SK-N-MC (cell line): ENCODE measurements at regions not wholly inside any gene's neighbourhood (a gene's known extent, or its start where the extent isn't known, plus 50 kb on each side); places are given as distances from the start of the nearest gene placed in this dataset.

ENCODE experiments used
- DNase-seq: peaks from one replicate; pipeline ENCODE4 v3.0.0-alpha.2; 2011; ENCODE audit warnings: low read depth, low spot score
- H3K27ac ChIP-seq: fragments of 200-600 bp; sonication (generic); 2 replicates; pipeline ENCODE4 v1.5.1; 2016; ENCODE audit warnings: mixed run types
- H3K36me3 ChIP-seq: fragments of 200-600 bp; sonication (generic); 2 replicates; pipeline ENCODE4 v1.6.1; 2017; ENCODE audit warnings: antibody characterized with exemption, low read length, mixed read lengths; ENCODE audit not compliant: insufficient read depth
- H3K4me3 ChIP-seq: fragments of 200-600 bp; sonication (generic); 2 replicates; pipeline ENCODE4 v1.5.1; 2016
- H3K9ac ChIP-seq: fragments of 200-600 bp; sonication (generic); 2 replicates; pipeline ENCODE4 v1.8.0; 2017; ENCODE audit warnings: mixed run types, mixed read lengths; ENCODE audit not compliant: insufficient read length
- H3K9me3 ChIP-seq: fragments of 200-600 bp; sonication (generic); 2 replicates; pipeline ENCODE4 v1.6.1; 2017; ENCODE audit warnings: low read depth, mild to moderate bottlenecking, antibody characterized with exemption, low read length, moderate library complexity, mixed read lengths
- EZH2 ChIP-seq: fragments of 200-600 bp; sonication (generic); IDR thresholded peaks from one replicate; pipeline ENCODE4 v1.6.1; 2017; ENCODE audit warnings: antibody characterized with exemption
- FOXP2 ChIP-seq: optimal IDR thresholded peaks from 2 replicates; pipeline ENCODE3; 2011; ENCODE audit warnings: mild to moderate bottlenecking, moderate library complexity; ENCODE audit not compliant: insufficient read depth; ENCODE audit errors: extremely low read length, control extremely low read depth
- POLR2AphosphoS5 ChIP-seq: IDR thresholded peaks from 2 replicates; pipeline ENCODE4 v1.6.1; 2012; ENCODE audit warnings: mild to moderate bottlenecking, low read depth, low read length, borderline replicate concordance

DNA sequence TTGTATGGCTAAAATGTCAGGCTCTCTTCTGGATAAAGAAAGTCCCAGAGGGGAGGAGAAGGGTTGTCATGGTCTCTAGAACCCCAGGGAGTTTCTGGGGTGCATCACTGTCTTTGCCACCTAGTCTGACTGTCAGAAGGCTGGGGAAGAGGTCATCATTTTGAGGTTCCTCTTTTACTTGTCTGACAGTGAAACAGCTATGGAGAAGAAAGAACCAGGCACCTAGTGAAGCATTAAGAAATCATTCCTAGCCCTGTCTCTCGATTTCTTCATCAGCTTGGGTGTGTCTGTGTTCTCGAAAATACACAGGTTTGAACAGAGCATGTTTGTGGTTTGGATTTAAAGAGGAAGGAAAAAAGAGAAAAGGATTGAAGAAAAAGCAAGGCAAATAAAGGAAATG lies 158.7 kb upstream of the LRIG3 start:
- Histone ChIP-seq H3K9ac (no peak overlapping the region), H3K36me3 (no peaks in the 10 kb centered on the region), H3K9me3 (no peaks in the 10 kb centered on the region), H3K4me3 (no peak overlapping the region), H3K27ac (no peak overlapping the region)
- no peak for DNase-seq
- TF ChIP-seq POLR2AphosphoS5 (no peak), FOXP2 (no peak), EZH2 (no peak)

DNA sequence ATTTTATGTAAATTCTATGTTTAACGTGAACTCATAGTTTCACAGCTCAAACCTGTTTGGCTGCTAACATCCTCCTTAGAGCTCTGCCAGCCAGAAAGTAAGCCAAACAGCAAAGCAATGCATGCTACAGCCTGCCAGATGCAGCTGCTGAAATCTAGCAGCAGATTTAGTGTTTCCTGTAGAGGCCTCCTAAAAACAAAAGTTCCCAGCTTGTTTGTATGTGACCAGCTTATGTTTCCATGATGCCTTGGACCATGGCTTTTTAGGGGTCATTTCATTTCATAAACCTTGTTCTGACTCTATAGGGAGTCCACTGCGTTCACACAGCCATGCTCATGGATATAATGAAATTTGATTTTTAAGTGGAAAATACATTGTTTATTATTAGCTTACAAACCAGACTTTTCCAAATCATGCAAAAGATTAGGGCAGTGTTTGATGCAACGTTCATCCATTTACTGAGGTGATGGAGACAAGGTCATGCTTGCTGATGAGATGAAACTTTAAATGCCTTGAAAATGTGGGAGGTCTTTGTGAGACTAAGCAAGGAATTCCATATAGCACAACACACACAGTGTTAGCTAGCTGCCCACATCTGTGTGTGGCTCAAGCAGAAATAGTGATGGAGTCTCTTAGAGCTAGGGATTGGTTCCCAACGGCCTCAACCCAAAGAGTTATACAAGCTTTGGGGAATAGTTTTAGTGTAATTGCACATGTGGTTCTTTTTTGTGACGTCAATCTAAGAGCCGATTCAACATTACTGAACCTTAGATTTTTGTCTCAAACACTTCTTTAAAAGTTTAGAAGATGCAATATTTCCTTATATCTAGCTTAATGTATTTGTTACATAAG lies 157.5 kb upstream of the LRIG3 start:
- no peak for DNase-seq
- H3K9me3 ChIP-seq = no peaks in the 10 kb centered on the region
- TF ChIP-seq FOXP2 (no peak), EZH2 (no peak), POLR2AphosphoS5 (no peak)
- no peak overlapping the region for H3K4me3 ChIP-seq
- H3K36me3 ChIP-seq = no peaks in the 10 kb centered on the region
- no peak overlapping the region for H3K9ac ChIP-seq
- H3K27ac ChIP-seq = no peak overlapping the region

DNA sequence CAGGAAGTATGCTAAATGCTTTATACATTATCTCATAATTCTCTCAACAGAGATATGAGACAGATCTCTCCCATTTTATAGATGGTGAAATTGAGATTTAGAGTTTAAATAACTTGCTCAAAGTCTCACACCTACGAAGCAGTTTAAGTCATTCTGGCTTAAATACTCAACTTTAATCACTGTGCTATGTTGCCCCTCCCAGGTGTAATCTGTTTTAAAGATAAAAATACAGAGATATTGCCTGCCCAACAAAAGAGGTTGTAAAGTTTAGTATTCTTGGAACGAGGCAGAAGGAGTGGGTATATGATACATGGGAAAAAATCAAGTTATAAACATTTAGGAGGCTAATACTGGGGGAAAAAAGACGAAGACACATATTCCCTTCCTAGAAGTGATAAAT lies 156.8 kb upstream of the LRIG3 start:
- no peak for TF ChIP-seq FOXP2
- TF ChIP-seq EZH2 = no peak
- TF ChIP-seq POLR2AphosphoS5 = no peak
- no peaks in the 10 kb centered on the region for H3K9me3 ChIP-seq

DNA sequence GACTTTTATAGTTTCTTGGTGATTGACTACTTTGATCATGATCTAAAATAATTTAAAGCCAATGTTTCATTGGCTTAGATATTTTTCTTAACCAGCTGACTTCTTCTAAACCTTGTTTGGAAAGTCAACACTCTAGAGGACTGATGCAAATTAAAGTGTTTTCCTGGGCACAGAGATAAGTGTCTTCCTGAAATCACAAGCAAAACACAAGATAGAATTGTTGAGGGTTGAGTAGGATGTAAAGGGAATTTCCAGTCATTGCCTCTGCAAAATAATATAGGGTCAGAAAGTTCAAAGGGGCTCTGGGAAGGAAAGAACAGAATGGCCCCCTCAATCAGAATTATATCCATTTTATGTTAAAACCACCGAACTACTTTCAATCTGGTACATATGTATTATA lies 156.3 kb upstream of the LRIG3 start:
- no peaks in the 10 kb centered on the region for H3K9me3 ChIP-seq
- no peaks in the 10 kb centered on the region for H3K36me3 ChIP-seq
- H3K9ac ChIP-seq = no peak overlapping the region
- TF ChIP-seq POLR2AphosphoS5 (no peak), FOXP2 (no peak), EZH2 (no peak)
- no peak overlapping the region for H3K27ac ChIP-seq
- no peak for DNase-seq
- no peak overlapping the region for H3K4me3 ChIP-seq

More for the DNA sequence above, 156.8 kb upstream of the LRIG3 start:
- Histone ChIP-seq H3K9ac (no peak overlapping the region), H3K27ac (no peak overlapping the region), H3K4me3 (no peak overlapping the region), H3K36me3 (no peaks in the 10 kb centered on the region)
- no peak for DNase-seq

DNA sequence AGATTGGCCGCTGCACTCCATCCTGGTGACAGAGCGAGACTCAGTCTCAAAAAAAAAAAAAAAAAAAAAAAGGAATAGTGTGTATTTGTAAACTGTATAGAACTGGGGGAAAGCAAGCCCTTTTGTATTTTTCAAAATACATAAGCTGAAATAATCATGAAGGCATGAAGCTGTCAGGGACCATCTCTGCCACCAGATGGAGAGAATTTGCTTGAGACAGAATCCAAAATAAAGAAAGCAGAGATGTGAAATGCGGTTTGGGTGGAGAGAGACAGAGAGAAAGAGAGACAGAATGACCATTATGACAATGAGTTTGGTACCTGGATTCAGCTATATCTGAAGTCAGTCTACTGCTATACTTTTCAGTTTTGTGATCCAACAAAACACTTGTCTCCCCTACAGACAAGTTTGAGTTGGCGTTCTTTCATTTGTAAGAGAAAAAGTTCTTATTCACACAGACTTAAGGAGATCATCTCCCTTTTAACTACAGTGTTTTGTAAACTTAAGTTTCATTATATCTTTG lies 155.7 kb upstream of the LRIG3 start:
- no peak overlapping the region for H3K27ac ChIP-seq
- no peaks in the 10 kb centered on the region for H3K9me3 ChIP-seq
- TF ChIP-seq POLR2AphosphoS5 (no peak), FOXP2 (no peak), EZH2 (no peak)
- no peak overlapping the region for H3K4me3 ChIP-seq
- H3K9ac ChIP-seq = no peak overlapping the region
- no peak for DNase-seq
- H3K36me3 ChIP-seq = no peaks in the 10 kb centered on the region

DNA sequence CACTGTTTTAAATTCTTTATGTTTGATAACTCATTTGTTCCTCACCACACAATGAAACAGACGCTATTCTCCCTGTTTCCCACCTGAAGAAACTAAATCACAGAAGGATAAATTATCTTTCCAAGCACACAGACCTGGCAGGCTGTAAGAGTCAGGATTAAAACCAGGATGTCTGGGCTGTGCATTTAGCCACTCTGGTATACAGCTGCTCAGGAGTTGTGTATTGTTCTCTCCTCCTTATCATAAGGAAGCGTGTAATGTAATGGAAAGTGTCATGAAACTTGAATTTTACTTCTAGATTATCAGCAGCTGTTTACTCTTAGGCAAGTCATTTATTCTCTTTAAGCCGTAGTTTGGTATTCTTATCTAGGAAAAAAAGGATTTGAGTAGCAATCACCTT lies 154.8 kb upstream of the LRIG3 start:
- no peak for TF ChIP-seq POLR2AphosphoS5
- no peak for TF ChIP-seq EZH2
- TF ChIP-seq FOXP2 = no peak
- Histone ChIP-seq H3K4me3 (no peak overlapping the region), H3K9me3 (no peaks in the 10 kb centered on the region), H3K9ac (no peak overlapping the region), H3K27ac (no peak overlapping the region), H3K36me3 (no peaks in the 10 kb centered on the region)
- no peak for DNase-seq

DNA sequence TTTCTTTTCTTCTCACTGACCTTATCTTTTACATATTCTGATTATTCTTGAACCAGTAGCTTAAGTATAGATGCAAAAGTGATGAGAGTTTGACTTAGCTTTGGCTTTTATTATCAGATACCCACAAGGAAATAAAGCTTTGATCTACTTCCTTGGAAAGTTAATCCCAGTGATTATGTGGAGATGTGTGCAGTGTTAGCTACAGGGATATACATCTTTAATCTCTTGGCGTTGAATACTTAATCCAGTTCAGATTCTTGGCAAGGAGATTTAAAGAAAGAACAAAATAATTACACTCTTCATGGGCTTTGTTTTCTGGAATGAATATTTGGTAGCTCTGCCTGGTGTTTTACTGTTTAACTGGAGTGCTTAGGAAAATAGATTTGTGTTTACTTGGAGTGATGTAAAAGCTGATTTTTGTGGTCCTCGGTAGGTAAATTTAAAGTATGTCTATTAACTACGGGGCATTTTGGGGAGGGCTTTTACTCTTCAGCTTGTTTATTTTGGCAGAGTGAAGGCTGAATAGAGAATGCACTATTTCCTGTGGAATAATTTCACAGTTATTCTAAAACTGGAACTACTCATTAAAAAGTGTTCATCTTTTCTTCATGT lies 150.1 kb upstream of the LRIG3 start:
- peak overlapping the region; percentile 14; the same call in 1 of the 2 replicates for H3K4me3 ChIP-seq
- H3K9me3 ChIP-seq = no peaks in the 10 kb centered on the region
- no peaks in the 10 kb centered on the region for H3K36me3 ChIP-seq
- H3K9ac ChIP-seq = no peak overlapping the region
- no peak for DNase-seq
- TF ChIP-seq EZH2 (no peak), POLR2AphosphoS5 (no peak), FOXP2 (no peak)
- H3K27ac ChIP-seq = no peak overlapping the region

DNA sequence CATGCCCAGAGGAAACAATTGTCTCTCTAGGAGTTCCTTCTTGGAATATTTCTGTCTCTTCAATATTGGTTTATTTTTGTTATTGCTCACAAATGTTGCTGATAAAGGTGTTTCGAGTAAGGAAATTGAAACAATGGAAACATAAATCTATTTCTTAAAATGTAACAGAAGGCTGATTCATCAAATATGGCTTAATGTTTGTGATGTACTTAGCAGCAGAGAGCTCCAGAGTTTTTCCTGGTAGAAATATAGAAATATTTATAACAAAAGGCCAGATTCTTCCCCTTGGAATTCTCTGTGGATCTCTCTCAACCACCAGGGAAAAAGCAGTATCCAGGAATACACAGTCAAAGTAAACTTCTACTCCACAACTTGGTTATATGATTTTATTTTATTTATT lies 149.2 kb upstream of the LRIG3 start:
- H3K27ac ChIP-seq = no peak overlapping the region
- DNase-seq = no peak
- H3K4me3 ChIP-seq = no peak overlapping the region
- no peak overlapping the region for H3K9ac ChIP-seq
- TF ChIP-seq POLR2AphosphoS5 (no peak), EZH2 (no peak), FOXP2 (no peak)
- no peaks in the 10 kb centered on the region for H3K36me3 ChIP-seq
- H3K9me3 ChIP-seq = no peaks in the 10 kb centered on the region
